ENCODE measurements at regions not wholly inside any gene's neighbourhood (a gene's known extent, or its start where the extent isn't known, plus 50 kb on each side); places are given as distances from the start of the nearest gene placed in this dataset.

GRCh38 chr2:240309214-240309613 is 126.2 kb upstream of the GPC1 start:
- no peak for DNase-seq (ENCODE audit: extremely low read depth, low read depth, low spot score)

- DNase-seq (ENCODE audit: extremely low read depth, low read depth, low spot score) = no peak
Measured at GRCh38 chr2:240310201-240310600, 125.3 kb upstream of the GPC1 start.

- no peak for DNase-seq (ENCODE audit: extremely low read depth, low read depth, low spot score)
Measured at GRCh38 chr2:240310645-240311044, 124.8 kb upstream of the GPC1 start.

GRCh38 chr2:240311821-240312220 is 123.6 kb upstream of the GPC1 start:
- no peak for DNase-seq (ENCODE audit: extremely low read depth, low read depth, low spot score)

DNA sequence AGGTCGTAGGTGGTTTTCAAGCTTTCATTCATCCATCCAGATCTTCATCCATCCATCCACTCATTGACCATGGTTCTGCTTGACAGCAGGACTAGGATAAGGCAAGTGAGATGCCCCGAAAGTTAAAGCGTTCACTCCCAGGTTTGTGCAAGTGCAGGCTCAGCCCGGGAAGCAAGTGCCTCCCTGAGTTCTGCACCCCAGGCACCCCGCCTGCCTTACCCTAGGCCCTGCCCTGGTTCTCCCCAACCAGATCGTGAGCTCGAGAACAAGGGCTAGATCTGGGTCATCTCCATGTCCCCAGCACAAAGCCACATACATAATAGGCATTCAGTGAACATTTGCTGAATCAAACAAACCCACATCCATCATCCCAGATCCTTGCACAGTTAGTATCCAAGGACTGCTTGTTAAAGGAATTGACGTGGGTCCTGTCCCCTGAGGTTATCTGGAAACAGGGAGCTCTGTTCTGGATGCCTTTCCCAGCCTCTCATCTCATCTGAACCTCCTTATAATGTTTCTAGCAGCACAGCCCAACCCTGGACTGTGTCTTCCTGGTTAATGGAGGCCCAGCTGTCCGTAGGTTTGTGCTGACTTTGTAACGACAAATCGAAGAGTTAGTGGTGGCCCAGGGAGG is 116.1 kb upstream of the GPC1 start:
- DNase-seq (ENCODE audit: extremely low read depth, low read depth, low spot score) = no peak

GRCh38 chr2:240319855-240320203 is 115.6 kb upstream of the GPC1 start:
- no peak for DNase-seq (ENCODE audit: extremely low read depth, low read depth, low spot score)

- DNase-seq (ENCODE audit: extremely low read depth, low read depth, low spot score) = peak; percentile 51
Measured at GRCh38 chr2:240320204-240320993, 115.1 kb upstream of the GPC1 start.

- DNase-seq (ENCODE audit: extremely low read depth, low read depth, low spot score) = no peak
Measured at GRCh38 chr2:240322231-240322955, 113.1 kb upstream of the GPC1 start.

- DNase-seq (ENCODE audit: extremely low read depth, low read depth, low spot score) = no peak
Measured at GRCh38 chr2:240322991-240323390, 112.5 kb upstream of the GPC1 start.

DNA sequence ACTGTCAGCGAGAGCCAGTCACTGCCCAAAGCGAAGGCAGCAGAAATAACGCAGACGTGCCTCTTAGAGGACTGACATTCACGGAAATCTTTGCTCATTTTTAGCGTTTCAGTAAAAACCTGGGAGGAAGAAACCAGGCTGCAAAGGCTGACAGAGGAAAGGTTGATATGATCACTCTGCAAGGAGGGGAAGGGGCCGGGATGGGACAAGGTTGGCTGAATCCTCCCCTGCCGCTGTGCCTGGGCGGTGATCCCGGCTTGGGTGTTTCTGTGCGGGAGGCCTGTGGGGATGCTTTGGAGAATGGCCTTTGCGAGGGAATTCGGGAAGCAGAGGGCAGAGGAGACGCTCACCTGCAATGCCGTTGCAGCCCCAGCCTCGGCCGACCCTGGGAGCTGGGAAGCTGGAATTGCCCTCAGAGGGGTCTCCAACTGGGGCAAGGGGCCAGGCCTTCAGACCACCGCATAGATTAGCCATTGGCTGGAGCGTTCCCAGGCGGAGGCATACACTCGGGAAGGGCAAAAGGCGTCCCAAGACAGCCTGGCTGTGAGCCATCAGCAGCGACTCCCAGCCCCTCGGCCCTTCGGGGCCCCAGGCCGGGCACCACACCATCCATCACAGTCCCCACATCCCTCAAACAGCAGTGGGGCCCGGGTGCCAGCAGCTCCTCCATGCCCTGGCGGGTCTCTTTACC is 111.7 kb upstream of the GPC1 start:
- DNase-seq (ENCODE audit: extremely low read depth, low read depth, low spot score) = no peak

DNA sequence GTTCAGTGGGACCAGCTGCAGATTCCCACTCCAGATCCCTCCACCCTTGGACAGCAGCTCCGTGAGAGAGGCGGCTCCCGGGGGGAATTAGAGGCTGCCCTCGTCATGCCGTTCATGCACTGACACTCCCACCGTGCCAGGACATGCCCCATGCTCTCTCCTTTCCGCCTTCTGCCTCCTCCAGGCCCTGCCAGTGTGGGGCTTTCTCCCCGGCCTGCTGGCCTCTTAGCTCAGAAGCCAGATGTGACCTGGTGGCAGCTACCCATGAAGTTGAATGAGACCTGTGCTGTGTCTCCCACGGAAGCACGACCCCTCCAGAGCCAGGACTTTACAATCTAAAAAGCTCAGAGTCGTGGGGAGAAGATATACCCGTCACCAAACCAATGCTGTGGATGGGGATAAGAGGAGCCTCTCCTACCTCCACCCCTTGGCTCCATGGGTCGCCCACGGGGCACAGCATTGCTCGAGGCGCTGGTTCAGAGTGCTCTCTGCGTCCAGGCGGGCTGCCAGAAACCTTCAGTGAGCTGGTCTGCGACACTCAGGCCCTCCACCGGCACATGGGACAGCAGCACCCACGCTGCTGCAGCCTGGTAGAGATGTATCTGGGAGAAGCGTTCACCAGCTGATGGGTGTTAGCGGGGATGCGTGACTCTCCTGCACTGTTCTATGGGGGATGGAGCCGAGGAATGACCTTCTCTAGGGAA is 111.0 kb upstream of the GPC1 start:
- DNase-seq (ENCODE audit: extremely low read depth, low read depth, low spot score) = no peak

GRCh38 chr2:240325016-240326007 is 110.2 kb upstream of the GPC1 start:
- no peak for DNase-seq (ENCODE audit: extremely low read depth, low read depth, low spot score)

GRCh38 chr2:240326246-240326645 is 109.2 kb upstream of the GPC1 start:
- no peak for DNase-seq (ENCODE audit: extremely low read depth, low read depth, low spot score)

DNA sequence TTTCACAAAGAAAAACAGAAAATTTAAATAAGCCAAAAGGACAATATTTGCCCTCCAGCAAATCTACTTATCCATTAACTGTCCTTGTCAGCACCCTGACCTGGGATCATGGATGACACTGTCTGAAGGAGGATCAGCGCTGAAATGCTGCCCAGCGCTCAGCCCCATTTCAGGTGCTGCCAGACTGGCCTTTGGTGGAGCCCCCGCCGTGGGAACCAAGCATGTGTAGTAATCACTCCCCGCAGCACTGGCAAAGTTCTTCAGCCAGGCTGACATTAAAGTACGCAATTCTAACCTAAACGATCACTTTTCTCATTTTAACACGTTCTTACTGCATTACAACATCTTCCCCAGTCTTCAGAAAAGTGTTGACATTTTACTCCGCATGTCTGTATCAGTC is 108.6 kb upstream of the GPC1 start:
- no peak for DNase-seq (ENCODE audit: extremely low read depth, low read depth, low spot score)

DNA sequence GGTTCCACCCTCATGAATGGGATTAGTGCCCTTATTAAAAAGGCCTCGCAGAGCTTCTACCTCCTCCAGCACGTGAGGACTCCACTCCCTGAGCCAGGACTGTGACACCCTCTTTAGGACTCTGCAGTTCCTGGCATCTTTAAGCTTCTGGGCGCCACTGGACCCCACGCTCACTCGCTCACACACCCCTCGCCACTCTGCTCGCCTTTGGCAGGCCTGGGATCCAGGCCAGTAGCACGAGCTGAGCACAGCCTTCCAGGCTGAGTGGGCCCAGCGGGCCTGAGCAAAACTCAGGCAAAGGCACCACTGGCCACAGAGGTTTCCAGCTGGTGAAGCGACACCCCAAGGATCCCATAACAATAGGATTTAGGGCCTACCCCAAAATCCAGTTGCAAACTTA is 107.9 kb upstream of the GPC1 start:
- DNase-seq (ENCODE audit: extremely low read depth, low read depth, low spot score) = no peak

GRCh38 chr2:240328526-240328925 is 106.9 kb upstream of the GPC1 start:
- no peak for DNase-seq (ENCODE audit: extremely low read depth, low read depth, low spot score)

GRCh38 chr2:240329116-240329665 is 106.3 kb upstream of the GPC1 start:
- DNase-seq (ENCODE audit: extremely low read depth, low read depth, low spot score) = no peak

DNA sequence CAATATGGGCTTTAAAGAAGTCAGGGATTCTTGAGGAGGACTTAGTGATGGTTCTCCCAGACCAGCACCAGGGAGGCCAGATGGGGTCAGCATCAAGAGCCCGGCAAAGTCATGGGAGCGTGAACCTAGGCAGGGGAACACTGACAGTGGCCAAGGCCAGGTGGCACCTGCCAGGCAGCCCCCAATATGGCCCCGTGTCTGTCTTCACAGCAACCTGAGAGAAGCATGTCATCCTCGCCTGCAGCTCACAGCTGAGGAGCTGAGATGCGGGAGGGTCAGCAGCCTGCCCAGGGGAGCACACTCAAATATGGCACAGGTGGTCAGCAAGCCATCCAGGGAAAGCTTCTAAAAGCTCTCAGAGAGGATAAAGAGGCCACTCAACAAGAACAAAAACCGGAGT is 105.7 kb upstream of the GPC1 start:
- DNase-seq (ENCODE audit: extremely low read depth, low read depth, low spot score) = no peak

GRCh38 chr2:240333985-240334384 is 101.5 kb upstream of the GPC1 start:
- DNase-seq (ENCODE audit: extremely low read depth, low read depth, low spot score) = no peak
